Cardiac muscle cell (in vitro differentiated cells and primary cell): ENCODE measurements at regions not wholly inside any gene's neighbourhood (a gene's known extent, or its start where the extent isn't known, plus 50 kb on each side); places are given as distances from the start of the nearest gene placed in this dataset.
A peak's percentile ranks its signal among the peaks of the same experiment; 100 is the strongest.
"Not testable (repeated sequence)": the region's sequence is repeated elsewhere in the genome, so short reads cannot be mapped to it uniquely, and the experiment has no call there.

ENCODE experiments used
- DNase-seq, 2 donors: peaks; one replicate each; pipeline versions ENCODE4 v3.0.0 to v3.0.0-alpha.2; 2010 to 2017; ENCODE audit warnings: low read depth in 1 of 2, low spot score in 1 of 2
- H3K27ac ChIP-seq: fragments of 200-600 bp; sonication (generic); 2 replicates; pipeline ENCODE4 v1.5.1; 2016
- H3K27me3 ChIP-seq: fragments of 200-600 bp; sonication (generic); 2 replicates; pipeline ENCODE4 v1.6.0; 2016; ENCODE audit warnings: control low read depth
- H3K36me3 ChIP-seq: fragments of 200-600 bp; sonication (generic); 2 replicates; pipeline ENCODE4 v1.5.1; 2016; ENCODE audit warnings: control low read depth
- H3K4me1 ChIP-seq: fragments of 200-600 bp; sonication (generic); 2 replicates; pipeline ENCODE4 v1.8.1; 2017; ENCODE audit warnings: low read depth, mild to moderate bottlenecking, mixed run types
- H3K4me3 ChIP-seq: fragments of 200-600 bp; sonication (generic); 2 replicates; pipeline ENCODE4 v1.5.1; 2016; ENCODE audit warnings: mild to moderate bottlenecking
- H3K9me3 ChIP-seq: fragments of 200-600 bp; sonication (generic); 2 replicates; pipeline ENCODE4 v1.5.1; 2017; ENCODE audit warnings: low read depth, mild to moderate bottlenecking, control low read depth
- CTCF ChIP-seq: IDR thresholded peaks from 2 replicates; pipeline ENCODE4 v1.5.1; 2012; ENCODE audit warnings: low read depth, mild to moderate bottlenecking, low read length

GRCh38 chr6:101146389-101146788 lies 247.1 kb upstream of the GRIK2 start:
- peak in 1 of 2 donors; percentile 84 for DNase-seq
- Histone ChIP-seq H3K4me1 (no peaks in the 10 kb centered on the region), H3K36me3 (no peaks in the 10 kb centered on the region), H3K4me3 (no peak overlapping the region), H3K27me3 (no peaks in the 10 kb centered on the region), H3K27ac (no peak overlapping the region), H3K9me3 (no peaks in the 10 kb centered on the region)
- no peak for TF ChIP-seq CTCF

- DNase-seq = no peak
- no peak overlapping the region for H3K27ac ChIP-seq
- H3K9me3 ChIP-seq = no peaks in the 10 kb centered on the region
- H3K4me1 ChIP-seq = no peaks in the 10 kb centered on the region
- H3K36me3 ChIP-seq = no peaks in the 10 kb centered on the region
- no peaks in the 10 kb centered on the region for H3K27me3 ChIP-seq
- no peak overlapping the region for H3K4me3 ChIP-seq
- TF ChIP-seq CTCF = no peak
These were observed 243.3 kb upstream of the GRIK2 start for GRCh38 chr6:101150226-101150625.

- not testable (repeated sequence) for H3K4me1 ChIP-seq, DNase-seq, H3K27ac ChIP-seq, H3K27me3 ChIP-seq, H3K4me3 ChIP-seq, H3K36me3 ChIP-seq, H3K9me3 ChIP-seq
These were observed 235.9 kb upstream of the GRIK2 start for GRCh38 chr6:101157638-101158037.

GRCh38 chr6:101163611-101164010 lies 229.9 kb upstream of the GRIK2 start:
- Histone ChIP-seq H3K27me3 (no peaks in the 10 kb centered on the region), H3K27ac (no peak overlapping the region), H3K9me3 (no peaks in the 10 kb centered on the region), H3K36me3 (no peaks in the 10 kb centered on the region), H3K4me3 (no peak overlapping the region), H3K4me1 (no peaks in the 10 kb centered on the region)
- no peak for TF ChIP-seq CTCF
- peak in 1 of 2 donors; percentile 6 for DNase-seq

GRCh38 chr6:101167638-101168037 lies 225.9 kb upstream of the GRIK2 start:
- DNase-seq = no peak
- TF ChIP-seq CTCF = no peak
- no peaks in the 10 kb centered on the region for H3K36me3 ChIP-seq
- H3K27ac ChIP-seq = no peak overlapping the region
- no peaks in the 10 kb centered on the region for H3K4me1 ChIP-seq
- H3K27me3 ChIP-seq = no peaks in the 10 kb centered on the region
- H3K9me3 ChIP-seq = no peaks in the 10 kb centered on the region
- no peak overlapping the region for H3K4me3 ChIP-seq

GRCh38 chr6:101171049-101171448 lies 222.5 kb upstream of the GRIK2 start:
- not testable (repeated sequence) for H3K36me3 ChIP-seq, H3K4me1 ChIP-seq, H3K27ac ChIP-seq, H3K27me3 ChIP-seq, H3K4me3 ChIP-seq, DNase-seq, H3K9me3 ChIP-seq

GRCh38 chr6:101178748-101179147 lies 214.8 kb upstream of the GRIK2 start:
- DNase-seq = peak in 1 of 2 donors; percentile 25
- no peaks in the 10 kb centered on the region for H3K36me3 ChIP-seq
- H3K4me1 ChIP-seq = peaks cover 22% of the 10 kb centered on the region
- H3K4me3 ChIP-seq = no peak overlapping the region
- no peaks in the 10 kb centered on the region for H3K27me3 ChIP-seq
- H3K9me3 ChIP-seq = no peaks in the 10 kb centered on the region
- no peak overlapping the region for H3K27ac ChIP-seq
- no peak for TF ChIP-seq CTCF
